ENCODE measurements at regions not wholly inside any gene's neighbourhood (a gene's known extent, or its start where the extent isn't known, plus 50 kb on each side); places are given as distances from the start of the nearest gene placed in this dataset.

DNA sequence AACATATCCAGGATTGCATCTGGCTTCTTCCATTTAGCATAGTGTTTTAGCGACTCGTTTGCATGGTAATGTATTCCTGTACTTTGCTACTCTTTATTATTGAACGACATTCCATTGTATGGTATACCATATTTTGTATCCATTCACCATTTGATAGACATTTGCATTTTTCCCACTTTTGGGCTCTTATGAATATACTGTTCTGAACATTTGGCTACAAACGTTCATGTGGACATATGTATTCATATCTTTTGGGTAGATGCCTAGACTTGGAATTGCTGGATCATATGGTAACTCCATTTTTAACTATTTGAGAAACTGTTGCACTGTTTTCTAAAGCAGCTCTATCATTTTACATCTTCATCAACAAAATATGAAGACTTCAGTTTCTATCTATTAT is 383.7 kb upstream of the AKR1E2 start:
- Histone ChIP-seq H3K4me3 (ENCODE audit: low read depth, low read length) (no peak overlapping the region), H3K27me3 (no peaks in the 10 kb centered on the region), H3K4me1 (no peaks in the 10 kb centered on the region), H3K36me3 (no peaks in the 10 kb centered on the region), H3K9me3 (no peaks in the 10 kb centered on the region)
- TF ChIP-seq, protein P1, sequence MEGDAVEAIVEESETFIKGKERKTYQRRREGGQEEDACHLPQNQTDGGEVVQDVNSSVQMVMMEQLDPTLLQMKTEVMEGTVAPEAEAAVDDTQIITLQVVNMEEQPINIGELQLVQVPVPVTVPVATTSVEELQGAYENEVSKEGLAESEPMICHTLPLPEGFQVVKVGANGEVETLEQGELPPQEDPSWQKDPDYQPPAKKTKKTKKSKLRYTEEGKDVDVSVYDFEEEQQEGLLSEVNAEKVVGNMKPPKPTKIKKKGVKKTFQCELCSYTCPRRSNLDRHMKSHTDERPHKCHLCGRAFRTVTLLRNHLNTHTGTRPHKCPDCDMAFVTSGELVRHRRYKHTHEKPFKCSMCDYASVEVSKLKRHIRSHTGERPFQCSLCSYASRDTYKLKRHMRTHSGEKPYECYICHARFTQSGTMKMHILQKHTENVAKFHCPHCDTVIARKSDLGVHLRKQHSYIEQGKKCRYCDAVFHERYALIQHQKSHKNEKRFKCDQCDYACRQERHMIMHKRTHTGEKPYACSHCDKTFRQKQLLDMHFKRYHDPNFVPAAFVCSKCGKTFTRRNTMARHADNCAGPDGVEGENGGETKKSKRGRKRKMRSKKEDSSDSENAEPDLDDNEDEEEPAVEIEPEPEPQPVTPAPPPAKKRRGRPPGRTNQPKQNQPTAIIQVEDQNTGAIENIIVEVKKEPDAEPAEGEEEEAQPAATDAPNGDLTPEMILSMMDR (IDR thresholded peaks at IDR 0.05; ENCODE audit: low read depth, low read length): no peak
- no peak for DNase-seq

DNA sequence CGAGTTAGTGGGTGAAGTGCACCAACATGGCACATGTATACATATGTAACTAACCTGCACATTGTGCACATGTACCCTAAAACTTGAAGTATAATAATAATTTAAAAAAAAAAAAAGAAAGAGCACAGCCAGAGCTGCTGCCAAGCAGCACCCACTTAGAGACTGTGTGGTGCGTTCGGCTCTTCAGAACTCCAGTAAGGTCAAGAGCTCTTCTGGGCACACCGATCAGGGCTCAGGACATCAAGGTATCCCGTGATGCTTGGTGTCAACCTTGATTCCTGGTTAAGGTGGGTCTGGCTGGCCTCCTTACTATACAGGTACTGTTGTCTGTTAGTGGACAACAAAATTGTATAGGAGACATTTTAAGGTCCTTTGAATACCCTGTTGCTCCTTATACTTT is 385.7 kb upstream of the AKR1E2 start:
- Histone ChIP-seq H3K4me1 (no peaks in the 10 kb centered on the region), H3K4me3 (ENCODE audit: low read depth, low read length) (no peak overlapping the region), H3K9me3 (no peaks in the 10 kb centered on the region), H3K27me3 (no peaks in the 10 kb centered on the region), H3K36me3 (no peaks in the 10 kb centered on the region)
- DNase-seq: no peak
- TF ChIP-seq, protein P1 (IDR thresholded peaks at IDR 0.05; ENCODE audit: low read depth, low read length): no peak

DNA sequence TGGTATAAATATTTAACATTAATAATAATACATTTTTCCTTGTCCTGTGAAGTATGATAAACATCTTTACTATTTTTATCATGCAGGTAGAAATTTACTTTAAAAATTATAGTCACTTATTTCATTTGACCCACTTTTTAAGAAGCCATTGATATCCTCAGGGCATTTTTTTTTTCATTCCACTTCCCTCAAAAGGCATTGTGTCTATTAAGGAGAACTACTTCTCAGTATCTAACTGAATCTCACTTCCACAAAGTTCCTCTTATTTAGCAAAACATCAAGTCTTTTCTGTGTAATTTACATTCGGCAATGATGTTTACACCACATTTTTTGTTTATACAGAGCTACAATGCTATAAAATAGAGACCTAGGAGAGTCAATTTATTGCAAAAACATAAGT is 388.2 kb upstream of the AKR1E2 start:
- TF ChIP-seq, protein P1 (IDR thresholded peaks at IDR 0.05; ENCODE audit: low read depth, low read length): no peak
- Histone ChIP-seq H3K27me3 (no peaks in the 10 kb centered on the region), H3K4me3 (ENCODE audit: low read depth, low read length) (no peak overlapping the region), H3K9me3 (no peaks in the 10 kb centered on the region), H3K36me3 (no peaks in the 10 kb centered on the region), H3K4me1 (no peaks in the 10 kb centered on the region)
- no peak for DNase-seq

DNA sequence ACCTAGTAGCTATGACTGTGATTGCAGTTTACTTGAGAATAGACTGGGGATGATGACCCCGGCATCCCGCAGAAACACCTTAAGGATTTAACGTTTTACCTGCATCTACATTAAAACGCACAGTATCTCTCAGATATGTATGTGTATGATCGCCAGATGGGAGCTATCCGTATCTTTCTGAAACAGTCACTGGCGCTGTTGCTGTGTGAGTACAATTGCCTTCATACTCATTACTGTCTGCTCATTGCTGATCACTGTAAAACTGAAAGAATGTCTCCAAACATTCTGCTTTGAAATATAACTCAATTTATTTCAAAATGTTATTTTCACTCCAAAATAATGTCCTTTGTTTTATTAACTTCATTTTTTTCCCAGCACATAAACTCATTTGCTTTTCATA is 388.9 kb upstream of the AKR1E2 start:
- TF ChIP-seq, protein P1 (IDR thresholded peaks at IDR 0.05; ENCODE audit: low read depth, low read length): no peak

DNA sequence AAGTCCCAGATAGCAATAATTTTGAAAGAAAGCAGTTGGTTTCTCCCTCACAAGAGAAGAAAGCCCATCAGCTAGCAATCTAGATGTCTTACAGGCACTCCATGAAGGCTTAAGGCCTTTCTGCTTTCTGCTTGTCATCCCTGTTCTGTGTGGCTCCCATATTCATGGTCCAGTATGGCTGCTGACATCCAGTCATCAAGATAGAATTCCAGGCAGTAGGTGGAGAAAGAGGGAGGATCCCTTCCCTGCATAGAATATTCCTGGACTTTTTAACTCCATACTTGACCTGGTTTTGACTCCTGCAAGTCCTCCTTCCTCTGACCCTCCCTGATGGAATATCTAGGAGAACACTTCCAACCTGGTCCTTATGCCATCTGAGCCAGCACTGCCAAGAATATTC is 389.9 kb upstream of the AKR1E2 start:
- Histone ChIP-seq H3K9me3 (no peaks in the 10 kb centered on the region), H3K4me1 (no peaks in the 10 kb centered on the region), H3K4me3 (ENCODE audit: low read depth, low read length) (no peak overlapping the region), H3K27me3 (no peaks in the 10 kb centered on the region), H3K36me3 (no peaks in the 10 kb centered on the region)
- DNase-seq: no peak
- TF ChIP-seq, protein P1 (IDR thresholded peaks at IDR 0.05; ENCODE audit: low read depth, low read length): no peak

More for the DNA sequence above, 388.9 kb upstream of the AKR1E2 start:
- no peak for DNase-seq
- no peaks in the 10 kb centered on the region for H3K36me3 ChIP-seq
- H3K4me3 ChIP-seq (ENCODE audit: low read depth, low read length): no peak overlapping the region
- H3K27me3 ChIP-seq: no peaks in the 10 kb centered on the region
- no peaks in the 10 kb centered on the region for H3K9me3 ChIP-seq
- no peaks in the 10 kb centered on the region for H3K4me1 ChIP-seq

DNA sequence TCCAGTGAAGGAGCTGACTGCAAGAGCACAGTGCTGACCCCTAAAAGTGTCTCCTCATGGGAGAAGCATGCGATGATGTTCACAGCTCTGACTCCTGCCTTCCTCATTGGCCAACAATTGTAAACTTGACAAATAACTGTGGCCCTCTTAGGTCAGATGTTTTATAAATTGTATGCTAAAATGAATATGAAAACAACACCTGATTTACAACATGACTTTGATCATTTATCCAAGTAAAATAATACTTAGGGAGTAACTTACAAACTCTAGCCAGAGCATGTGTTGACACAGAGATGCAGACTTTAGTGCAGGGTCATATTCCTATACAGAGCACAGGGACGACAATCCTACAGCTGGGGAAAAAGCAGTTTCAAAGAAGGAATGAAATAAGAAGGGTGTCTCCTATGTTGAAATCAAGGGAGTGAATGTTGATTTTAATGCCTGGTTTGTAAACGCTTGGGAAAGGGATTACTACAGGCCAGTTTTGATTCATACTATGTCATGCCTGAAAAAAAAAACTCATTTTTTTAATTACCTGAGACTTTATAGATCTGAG is 391.4 kb upstream of the AKR1E2 start:
- Histone ChIP-seq H3K27me3 (no peaks in the 10 kb centered on the region), H3K4me1 (no peaks in the 10 kb centered on the region), H3K36me3 (no peaks in the 10 kb centered on the region), H3K4me3 (ENCODE audit: low read depth, low read length) (no peak overlapping the region), H3K9me3 (no peaks in the 10 kb centered on the region)
- TF ChIP-seq, protein P1 (IDR thresholded peaks at IDR 0.05; ENCODE audit: low read depth, low read length): no peak
- no peak for DNase-seq
